ENCODE measurements at regions not wholly inside any gene's neighbourhood (a gene's known extent, or its start where the extent isn't known, plus 50 kb on each side); places are given as distances from the start of the nearest gene placed in this dataset.

DNA sequence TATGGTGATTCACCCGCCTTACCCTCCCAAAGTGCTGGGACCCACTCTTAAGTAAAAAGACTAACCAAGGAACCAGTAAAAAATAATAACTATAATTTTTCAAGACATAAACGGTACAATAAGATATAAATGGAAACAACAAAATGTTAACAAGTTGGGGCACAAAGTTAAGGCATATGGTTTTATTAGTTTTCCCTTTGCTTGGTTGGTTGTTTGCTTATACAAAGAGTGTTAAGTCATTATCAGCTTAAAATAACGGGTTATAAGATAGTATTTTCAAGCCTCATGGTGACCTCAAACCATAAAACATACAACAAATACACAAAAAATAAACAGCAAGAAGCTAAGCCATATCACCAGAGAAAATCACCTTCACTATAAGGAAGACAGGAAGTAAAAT is 406.1 kb downstream of the SEC23A start:
- Histone ChIP-seq H3K9me1 (ENCODE audit: insufficient read depth, low read length) (no peaks in the 10 kb centered on the region), H4K91ac (ENCODE audit: insufficient read depth, low read depth, low read length) (no peak overlapping the region), H4K5ac (ENCODE audit: low read depth, low read length) (no peak overlapping the region), H2BK15ac (ENCODE audit: low read depth, low read length) (no peak overlapping the region), H3K4me1 (ENCODE audit: control insufficient read depth, insufficient read depth, low read length) (no peaks in the 10 kb centered on the region), H2BK120ac (ENCODE audit: low read depth, low read length) (no peak overlapping the region), H3K14ac (replicated peaks; ENCODE audit: low read depth, low read length) (no peak overlapping the region), H3K4me2 (ENCODE audit: low read depth, low read length) (no peak overlapping the region), H4K8ac (ENCODE audit: low read depth in 2 of 2, low read length in 2 of 2) (no peak overlapping the region), H3K36me3 (ENCODE audit: control insufficient read depth, insufficient read depth, low read length) (no peaks in the 10 kb centered on the region), H3K18ac (ENCODE audit: low read depth, low read length) (no peak overlapping the region), H3K4me3 (ENCODE audit: insufficient read depth, low read depth, low read length) (no peak overlapping the region), H2BK20ac (ENCODE audit: low read depth, low read length) (no peak overlapping the region), H3K9ac (ENCODE audit: low read depth, low read length) (no peak overlapping the region), H3K4ac (ENCODE audit: low read depth, low read length) (no peak overlapping the region), H3K9me3 (ENCODE audit: control insufficient read depth, insufficient read depth, low read length) (no peaks in the 10 kb centered on the region), H3K23ac (ENCODE audit: low read depth, low read length) (no peak overlapping the region), H2AK5ac (ENCODE audit: low read depth, low read length) (no peak overlapping the region), H3K56ac (ENCODE audit: extremely low read depth, insufficient read depth, low read length) (no peak overlapping the region), H4K20me1 (ENCODE audit: insufficient read depth, low read length) (no peaks in the 10 kb centered on the region), H3K27ac (ENCODE audit: insufficient read depth, low read length) (no peak overlapping the region), H3K79me1 (ENCODE audit: low read depth in 1 of 2, low read length in 2 of 2) (no peaks in the 10 kb centered on the region), H2AK9ac (replicated peaks; ENCODE audit: low read depth, low read length, poor library complexity) (no peak overlapping the region), H2BK5ac (ENCODE audit: low read depth, low read length, poor library complexity, severe bottlenecking) (no peak overlapping the region), H2AFZ (replicated peaks; ENCODE audit: low read length, poor library complexity) (no peak overlapping the region), H3K27me3 (ENCODE audit: control insufficient read depth, insufficient read depth, low read length) (no peaks in the 10 kb centered on the region)
- intact Hi-C loops (cut with micrococcal nuclease) (no loop called here), in situ Hi-C loops (cut with MboI; ENCODE audit: low sequenced_read_pairs) (no loop called here), dilution Hi-C loops (cut with HindIII; ENCODE audit: low sequenced_read_pairs, unreplicated experiment) (no loop called here)
- ATAC-seq (ENCODE audit: low read depth) (no peak), DNase-seq (no peak)
- BruUV-seq (replicated peaks), result no TSS peak
- no CpG with 5 or more reads among the region's 3 CpGs for WGBS, 2 experiments (ENCODE audit: extremely low coverage in 2 of 2, insufficient read length in 1 of 2)
- ChIA-PET POLR2A (ENCODE audit: unreplicated experiment) (no interaction called here), CTCF (interaction anchor here (0.7 kb wide), 1 partner anchor 8 kb away, joined by 5 read pairs; no protein-coding TSS in a partner anchor)
- TF ChIP-seq SMC3 (IDR thresholded peaks at IDR 0.05; ENCODE audit: low read depth, low read length), result no peak
- TF ChIP-seq, protein P1, sequence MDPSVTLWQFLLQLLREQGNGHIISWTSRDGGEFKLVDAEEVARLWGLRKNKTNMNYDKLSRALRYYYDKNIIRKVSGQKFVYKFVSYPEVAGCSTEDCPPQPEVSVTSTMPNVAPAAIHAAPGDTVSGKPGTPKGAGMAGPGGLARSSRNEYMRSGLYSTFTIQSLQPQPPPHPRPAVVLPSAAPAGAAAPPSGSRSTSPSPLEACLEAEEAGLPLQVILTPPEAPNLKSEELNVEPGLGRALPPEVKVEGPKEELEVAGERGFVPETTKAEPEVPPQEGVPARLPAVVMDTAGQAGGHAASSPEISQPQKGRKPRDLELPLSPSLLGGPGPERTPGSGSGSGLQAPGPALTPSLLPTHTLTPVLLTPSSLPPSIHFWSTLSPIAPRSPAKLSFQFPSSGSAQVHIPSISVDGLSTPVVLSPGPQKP (IDR thresholded peaks at IDR 0.05; ENCODE audit: borderline replicate concordance, low read depth, low read length), result no peak
- no peak for TF ChIP-seq CEBPB (IDR thresholded peaks at IDR 0.05; ENCODE audit: low read depth, low read length)
- TF ChIP-seq, protein P2, sequence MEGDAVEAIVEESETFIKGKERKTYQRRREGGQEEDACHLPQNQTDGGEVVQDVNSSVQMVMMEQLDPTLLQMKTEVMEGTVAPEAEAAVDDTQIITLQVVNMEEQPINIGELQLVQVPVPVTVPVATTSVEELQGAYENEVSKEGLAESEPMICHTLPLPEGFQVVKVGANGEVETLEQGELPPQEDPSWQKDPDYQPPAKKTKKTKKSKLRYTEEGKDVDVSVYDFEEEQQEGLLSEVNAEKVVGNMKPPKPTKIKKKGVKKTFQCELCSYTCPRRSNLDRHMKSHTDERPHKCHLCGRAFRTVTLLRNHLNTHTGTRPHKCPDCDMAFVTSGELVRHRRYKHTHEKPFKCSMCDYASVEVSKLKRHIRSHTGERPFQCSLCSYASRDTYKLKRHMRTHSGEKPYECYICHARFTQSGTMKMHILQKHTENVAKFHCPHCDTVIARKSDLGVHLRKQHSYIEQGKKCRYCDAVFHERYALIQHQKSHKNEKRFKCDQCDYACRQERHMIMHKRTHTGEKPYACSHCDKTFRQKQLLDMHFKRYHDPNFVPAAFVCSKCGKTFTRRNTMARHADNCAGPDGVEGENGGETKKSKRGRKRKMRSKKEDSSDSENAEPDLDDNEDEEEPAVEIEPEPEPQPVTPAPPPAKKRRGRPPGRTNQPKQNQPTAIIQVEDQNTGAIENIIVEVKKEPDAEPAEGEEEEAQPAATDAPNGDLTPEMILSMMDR (conservative IDR thresholded peaks at IDR 0.05; ENCODE audit: low read depth, low read length), result no peak
- TF ChIP-seq POLR2A (IDR thresholded peaks at IDR 0.05; ENCODE audit: low read depth, low read length), result no peak
- TF ChIP-seq NFE2L2 (IDR thresholded peaks at IDR 0.05; ENCODE audit: low read depth, low read length), result no peak
